Activated CD4-positive, alpha-beta T cell treated with anti-CD3 and anti-CD28 coated beads, Interleukin-2, amount 50 U/mL, for 24 hours (primary cell): ENCODE measurements at regions not wholly inside any gene's neighbourhood (a gene's known extent, or its start where the extent isn't known, plus 50 kb on each side); places are given as distances from the start of the nearest gene placed in this dataset.

Experiments
- DNase-seq, 2 donors: peaks; one replicate each; pipeline ENCODE4 v3.0.0-alpha.2; 2020; ENCODE audit warnings: low read depth in 1 of 2, low spot score in 1 of 2

- no peak for DNase-seq
These were observed 52.5 kb upstream of the PLEKHG7 start for GRCh38 chr12:92650228-92650822.

- peak; percentile 3 to 59 for DNase-seq
These were observed 53.1 kb upstream of the PLEKHG7 start for GRCh38 chr12:92649511-92650227.

- no peak for DNase-seq
These were observed 54.4 kb upstream of the PLEKHG7 start for GRCh38 chr12:92648242-92649031.

GRCh38 chr12:92641291-92641690, 61.5 kb upstream of the PLEKHG7 start:
- DNase-seq, result no peak

- DNase-seq, result no peak
These were observed 62.1 kb upstream of the PLEKHG7 start for GRCh38 chr12:92640691-92641090.

GRCh38 chr12:92639017-92639416, 63.8 kb upstream of the PLEKHG7 start:
- DNase-seq, result no peak

GRCh38 chr12:92634730-92635129, 68.1 kb upstream of the PLEKHG7 start:
- no peak for DNase-seq

GRCh38 chr12:92634202-92634601, 68.6 kb upstream of the PLEKHG7 start:
- DNase-seq, result no peak

- DNase-seq, result no peak
These were observed 71.8 kb upstream of the PLEKHG7 start for GRCh38 chr12:92630968-92631367.

- DNase-seq, result no peak
These were observed 73.3 kb upstream of the PLEKHG7 start for GRCh38 chr12:92629349-92630065.

- DNase-seq, result no peak
These were observed 74.3 kb upstream of the PLEKHG7 start for GRCh38 chr12:92628476-92628875.

GRCh38 chr12:92627511-92627910, 75.3 kb upstream of the PLEKHG7 start:
- no peak for DNase-seq

GRCh38 chr12:92625639-92626310, 77.0 kb upstream of the PLEKHG7 start:
- no peak for DNase-seq

GRCh38 chr12:92624236-92624635, 78.6 kb upstream of the PLEKHG7 start:
- DNase-seq, result no peak

- no peak for DNase-seq
These were observed 79.4 kb upstream of the PLEKHG7 start for GRCh38 chr12:92623386-92623785.

- DNase-seq, result no peak
These were observed 81.0 kb upstream of the PLEKHG7 start for GRCh38 chr12:92621833-92622232.

- DNase-seq, result no peak
These were observed 81.5 kb upstream of the PLEKHG7 start for GRCh38 chr12:92621312-92621711.

GRCh38 chr12:92619730-92620684, 82.8 kb upstream of the PLEKHG7 start:
- DNase-seq, result no peak

- no peak for DNase-seq
These were observed 83.8 kb upstream of the PLEKHG7 start for GRCh38 chr12:92619026-92619425.

- no peak for DNase-seq
These were observed 87.1 kb upstream of the PLEKHG7 start for GRCh38 chr12:92615703-92616102.
